ENCODE measurements at regions not wholly inside any gene's neighbourhood (a gene's known extent, or its start where the extent isn't known, plus 50 kb on each side); places are given as distances from the start of the nearest gene placed in this dataset.

- TF ChIP-seq POLR2AphosphoS5 (IDR thresholded peaks at IDR 0.05; ENCODE audit: borderline replicate concordance, low read depth, low read length) (no peak), EZH2 (IDR thresholded peaks at IDR 0.05) (no peak), FOXP2 (optimal IDR thresholded peaks at IDR 0.05; ENCODE audit: control extremely low read depth, extremely low read length, insufficient read depth) (no peak)
These were observed 174.1 kb upstream of the CCDC68 start for GRCh38 chr18:55133378-55133777.
